ENCODE measurements at regions not wholly inside any gene's neighbourhood (a gene's known extent, or its start where the extent isn't known, plus 50 kb on each side); places are given as distances from the start of the nearest gene placed in this dataset.

- peaks cover 34% of the 10 kb centered on the region for H3K4me1 ChIP-seq (ENCODE audit: control insufficient read depth, extremely low read depth, insufficient read depth, low read length)
- TF ChIP-seq, protein P1, sequence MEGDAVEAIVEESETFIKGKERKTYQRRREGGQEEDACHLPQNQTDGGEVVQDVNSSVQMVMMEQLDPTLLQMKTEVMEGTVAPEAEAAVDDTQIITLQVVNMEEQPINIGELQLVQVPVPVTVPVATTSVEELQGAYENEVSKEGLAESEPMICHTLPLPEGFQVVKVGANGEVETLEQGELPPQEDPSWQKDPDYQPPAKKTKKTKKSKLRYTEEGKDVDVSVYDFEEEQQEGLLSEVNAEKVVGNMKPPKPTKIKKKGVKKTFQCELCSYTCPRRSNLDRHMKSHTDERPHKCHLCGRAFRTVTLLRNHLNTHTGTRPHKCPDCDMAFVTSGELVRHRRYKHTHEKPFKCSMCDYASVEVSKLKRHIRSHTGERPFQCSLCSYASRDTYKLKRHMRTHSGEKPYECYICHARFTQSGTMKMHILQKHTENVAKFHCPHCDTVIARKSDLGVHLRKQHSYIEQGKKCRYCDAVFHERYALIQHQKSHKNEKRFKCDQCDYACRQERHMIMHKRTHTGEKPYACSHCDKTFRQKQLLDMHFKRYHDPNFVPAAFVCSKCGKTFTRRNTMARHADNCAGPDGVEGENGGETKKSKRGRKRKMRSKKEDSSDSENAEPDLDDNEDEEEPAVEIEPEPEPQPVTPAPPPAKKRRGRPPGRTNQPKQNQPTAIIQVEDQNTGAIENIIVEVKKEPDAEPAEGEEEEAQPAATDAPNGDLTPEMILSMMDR (optimal IDR thresholded peaks at IDR 0.05 in 1 of 3, IDR thresholded peaks at IDR 0.05 in 1 of 3, conservative IDR thresholded peaks at IDR 0.05 in 1 of 3; ENCODE audit: extremely low read depth in 1 of 3, insufficient read depth in 2 of 3, low read length in 3 of 3), result no peak
- TF ChIP-seq EZH2 (IDR thresholded peaks at IDR 0.05; ENCODE audit: low read length), result no peak
- H3K9me3 ChIP-seq (ENCODE audit: control insufficient read depth, low read depth, low read length), result no peaks in the 10 kb centered on the region
- H3K4me3 ChIP-seq (ENCODE audit: control insufficient read depth in 2 of 3, extremely low read depth in 1 of 3, insufficient read depth in 2 of 3, low read depth in 1 of 3, low read length in 3 of 3), result no peak overlapping the region
- FAIRE-seq (peak; percentile 85), DNase-seq (ENCODE audit: low read depth, low spot score) (peak; percentile 79)
- H3K9me1 ChIP-seq (ENCODE audit: control insufficient read depth, extremely low read depth, insufficient read depth, low read length), result no peaks in the 10 kb centered on the region
- H3K4me2 ChIP-seq (ENCODE audit: control insufficient read depth, extremely low read depth, insufficient read depth, low read depth, low read length), result peak overlapping the region; percentile 56
- H3K27me3 ChIP-seq (ENCODE audit: control insufficient read depth, extremely low read depth, insufficient read depth, low read length), result no peaks in the 10 kb centered on the region
- dilution Hi-C loops (cut with MboI; ENCODE audit: extremely low pct_ligation_motif_present, low sequenced_read_pairs), result no loop called here
- H3K36me3 ChIP-seq (ENCODE audit: control insufficient read depth in 2 of 2, extremely low read depth in 1 of 2, insufficient read depth in 2 of 2, low read length in 2 of 2), result no peaks in the 10 kb centered on the region
- H4K20me1 ChIP-seq (ENCODE audit: control insufficient read depth, extremely low read depth, insufficient read depth, low read length), result no peaks in the 10 kb centered on the region
- peak overlapping the region; percentile 63 for H3K27ac ChIP-seq (ENCODE audit: control insufficient read depth, insufficient read depth, low read length)
- H3K9ac ChIP-seq (ENCODE audit: control insufficient read depth, extremely low read depth, insufficient read depth, low read length), result peak overlapping the region; percentile 55
- H3K79me2 ChIP-seq (ENCODE audit: control insufficient read depth, insufficient read depth, low read length), result no peaks in the 10 kb centered on the region
- H2AFZ ChIP-seq (ENCODE audit: control insufficient read depth, low read length), result peak overlapping the region; percentile 15
Measured at GRCh38 chr4:128387600-128388351, 100.2 kb upstream of the PGRMC2 start.

GRCh38 chr4:128386761-128387599 lies 99.4 kb upstream of the PGRMC2 start:
- Histone ChIP-seq H4K20me1 (ENCODE audit: control insufficient read depth, extremely low read depth, insufficient read depth, low read length) (no peaks in the 10 kb centered on the region), H3K4me3 (ENCODE audit: control insufficient read depth in 2 of 3, extremely low read depth in 1 of 3, insufficient read depth in 2 of 3, low read depth in 1 of 3, low read length in 3 of 3) (no peak overlapping the region), H3K9ac (ENCODE audit: control insufficient read depth, extremely low read depth, insufficient read depth, low read length) (peak overlapping the region; percentile 55), H3K27ac (ENCODE audit: control insufficient read depth, insufficient read depth, low read length) (peak overlapping the region; percentile 63), H3K27me3 (ENCODE audit: control insufficient read depth, extremely low read depth, insufficient read depth, low read length) (no peaks in the 10 kb centered on the region), H3K4me2 (ENCODE audit: control insufficient read depth, extremely low read depth, insufficient read depth, low read depth, low read length) (peak overlapping the region; percentile 56), H3K79me2 (ENCODE audit: control insufficient read depth, insufficient read depth, low read length) (no peaks in the 10 kb centered on the region), H3K9me3 (ENCODE audit: control insufficient read depth, low read depth, low read length) (no peaks in the 10 kb centered on the region), H3K4me1 (ENCODE audit: control insufficient read depth, extremely low read depth, insufficient read depth, low read length) (peaks cover 40% of the 10 kb centered on the region), H2AFZ (ENCODE audit: control insufficient read depth, low read length) (peak overlapping the region; percentile 51), H3K9me1 (ENCODE audit: control insufficient read depth, extremely low read depth, insufficient read depth, low read length) (no peaks in the 10 kb centered on the region), H3K36me3 (ENCODE audit: control insufficient read depth in 2 of 2, extremely low read depth in 1 of 2, insufficient read depth in 2 of 2, low read length in 2 of 2) (no peaks in the 10 kb centered on the region)
- DNase-seq (ENCODE audit: low read depth, low spot score) (no peak), FAIRE-seq (peak; percentile 79)
- dilution Hi-C loops (cut with MboI; ENCODE audit: extremely low pct_ligation_motif_present, low sequenced_read_pairs), result no loop called here
- TF ChIP-seq, protein P1 (optimal IDR thresholded peaks at IDR 0.05 in 1 of 3, IDR thresholded peaks at IDR 0.05 in 1 of 3, conservative IDR thresholded peaks at IDR 0.05 in 1 of 3; ENCODE audit: extremely low read depth in 1 of 3, insufficient read depth in 2 of 3, low read length in 3 of 3), result peak in 1 of 3 experiments; percentile 13
- no peak for TF ChIP-seq EZH2 (IDR thresholded peaks at IDR 0.05; ENCODE audit: low read length)

All from keratinocyte (primary cell).